ENCODE measurements at regions not wholly inside any gene's neighbourhood (a gene's known extent, or its start where the extent isn't known, plus 50 kb on each side); places are given as distances from the start of the nearest gene placed in this dataset.

DNA sequence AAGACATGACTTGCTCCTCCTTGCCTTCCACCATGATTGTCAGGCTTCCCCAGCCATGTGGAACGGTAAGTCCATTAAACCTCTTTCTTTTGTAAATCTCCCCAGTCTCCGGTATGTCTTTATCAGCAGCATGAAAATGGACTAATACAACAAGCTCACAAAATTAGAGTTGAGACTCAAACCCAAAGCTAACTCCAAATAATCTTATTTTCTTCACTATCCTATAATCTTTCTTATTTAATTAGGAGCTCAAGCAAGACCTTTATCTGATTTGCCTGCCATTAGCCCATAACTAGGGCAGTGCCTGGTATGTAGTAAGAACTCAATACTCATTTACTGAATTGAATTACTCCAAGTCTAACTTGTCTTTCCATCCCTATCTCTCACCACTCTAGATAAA is 289.2 kb downstream of the SUCLG1 start:
- TF ChIP-seq, protein P1, sequence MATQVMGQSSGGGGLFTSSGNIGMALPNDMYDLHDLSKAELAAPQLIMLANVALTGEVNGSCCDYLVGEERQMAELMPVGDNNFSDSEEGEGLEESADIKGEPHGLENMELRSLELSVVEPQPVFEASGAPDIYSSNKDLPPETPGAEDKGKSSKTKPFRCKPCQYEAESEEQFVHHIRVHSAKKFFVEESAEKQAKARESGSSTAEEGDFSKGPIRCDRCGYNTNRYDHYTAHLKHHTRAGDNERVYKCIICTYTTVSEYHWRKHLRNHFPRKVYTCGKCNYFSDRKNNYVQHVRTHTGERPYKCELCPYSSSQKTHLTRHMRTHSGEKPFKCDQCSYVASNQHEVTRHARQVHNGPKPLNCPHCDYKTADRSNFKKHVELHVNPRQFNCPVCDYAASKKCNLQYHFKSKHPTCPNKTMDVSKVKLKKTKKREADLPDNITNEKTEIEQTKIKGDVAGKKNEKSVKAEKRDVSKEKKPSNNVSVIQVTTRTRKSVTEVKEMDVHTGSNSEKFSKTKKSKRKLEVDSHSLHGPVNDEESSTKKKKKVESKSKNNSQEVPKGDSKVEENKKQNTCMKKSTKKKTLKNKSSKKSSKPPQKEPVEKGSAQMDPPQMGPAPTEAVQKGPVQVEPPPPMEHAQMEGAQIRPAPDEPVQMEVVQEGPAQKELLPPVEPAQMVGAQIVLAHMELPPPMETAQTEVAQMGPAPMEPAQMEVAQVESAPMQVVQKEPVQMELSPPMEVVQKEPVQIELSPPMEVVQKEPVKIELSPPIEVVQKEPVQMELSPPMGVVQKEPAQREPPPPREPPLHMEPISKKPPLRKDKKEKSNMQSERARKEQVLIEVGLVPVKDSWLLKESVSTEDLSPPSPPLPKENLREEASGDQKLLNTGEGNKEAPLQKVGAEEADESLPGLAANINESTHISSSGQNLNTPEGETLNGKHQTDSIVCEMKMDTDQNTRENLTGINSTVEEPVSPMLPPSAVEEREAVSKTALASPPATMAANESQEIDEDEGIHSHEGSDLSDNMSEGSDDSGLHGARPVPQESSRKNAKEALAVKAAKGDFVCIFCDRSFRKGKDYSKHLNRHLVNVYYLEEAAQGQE (tag by site-specific recombination; IDR thresholded peaks at IDR 0.05), result no peak
- TF ChIP-seq, protein P2, sequence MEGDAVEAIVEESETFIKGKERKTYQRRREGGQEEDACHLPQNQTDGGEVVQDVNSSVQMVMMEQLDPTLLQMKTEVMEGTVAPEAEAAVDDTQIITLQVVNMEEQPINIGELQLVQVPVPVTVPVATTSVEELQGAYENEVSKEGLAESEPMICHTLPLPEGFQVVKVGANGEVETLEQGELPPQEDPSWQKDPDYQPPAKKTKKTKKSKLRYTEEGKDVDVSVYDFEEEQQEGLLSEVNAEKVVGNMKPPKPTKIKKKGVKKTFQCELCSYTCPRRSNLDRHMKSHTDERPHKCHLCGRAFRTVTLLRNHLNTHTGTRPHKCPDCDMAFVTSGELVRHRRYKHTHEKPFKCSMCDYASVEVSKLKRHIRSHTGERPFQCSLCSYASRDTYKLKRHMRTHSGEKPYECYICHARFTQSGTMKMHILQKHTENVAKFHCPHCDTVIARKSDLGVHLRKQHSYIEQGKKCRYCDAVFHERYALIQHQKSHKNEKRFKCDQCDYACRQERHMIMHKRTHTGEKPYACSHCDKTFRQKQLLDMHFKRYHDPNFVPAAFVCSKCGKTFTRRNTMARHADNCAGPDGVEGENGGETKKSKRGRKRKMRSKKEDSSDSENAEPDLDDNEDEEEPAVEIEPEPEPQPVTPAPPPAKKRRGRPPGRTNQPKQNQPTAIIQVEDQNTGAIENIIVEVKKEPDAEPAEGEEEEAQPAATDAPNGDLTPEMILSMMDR (tag by site-specific recombination; IDR thresholded peaks at IDR 0.05), result no peak
- TF ChIP-seq ZNF24 (tag by site-specific recombination; IDR thresholded peaks at IDR 0.05) (no peak), ZNF776 (tag by site-specific recombination; IDR thresholded peaks at IDR 0.05; ENCODE audit: borderline replicate concordance) (no peak), ZNF433 (tag by site-specific recombination; IDR thresholded peaks at IDR 0.05; ENCODE audit: low read depth) (no peak), ZNF324 (tag by site-specific recombination; IDR thresholded peaks at IDR 0.05) (no peak), ZNF777 (tag by site-specific recombination; IDR thresholded peaks at IDR 0.05; ENCODE audit: borderline replicate concordance) (no peak), ZSCAN30 (tag by site-specific recombination; IDR thresholded peaks at IDR 0.05) (no peak)
- TF ChIP-seq, protein P3, sequence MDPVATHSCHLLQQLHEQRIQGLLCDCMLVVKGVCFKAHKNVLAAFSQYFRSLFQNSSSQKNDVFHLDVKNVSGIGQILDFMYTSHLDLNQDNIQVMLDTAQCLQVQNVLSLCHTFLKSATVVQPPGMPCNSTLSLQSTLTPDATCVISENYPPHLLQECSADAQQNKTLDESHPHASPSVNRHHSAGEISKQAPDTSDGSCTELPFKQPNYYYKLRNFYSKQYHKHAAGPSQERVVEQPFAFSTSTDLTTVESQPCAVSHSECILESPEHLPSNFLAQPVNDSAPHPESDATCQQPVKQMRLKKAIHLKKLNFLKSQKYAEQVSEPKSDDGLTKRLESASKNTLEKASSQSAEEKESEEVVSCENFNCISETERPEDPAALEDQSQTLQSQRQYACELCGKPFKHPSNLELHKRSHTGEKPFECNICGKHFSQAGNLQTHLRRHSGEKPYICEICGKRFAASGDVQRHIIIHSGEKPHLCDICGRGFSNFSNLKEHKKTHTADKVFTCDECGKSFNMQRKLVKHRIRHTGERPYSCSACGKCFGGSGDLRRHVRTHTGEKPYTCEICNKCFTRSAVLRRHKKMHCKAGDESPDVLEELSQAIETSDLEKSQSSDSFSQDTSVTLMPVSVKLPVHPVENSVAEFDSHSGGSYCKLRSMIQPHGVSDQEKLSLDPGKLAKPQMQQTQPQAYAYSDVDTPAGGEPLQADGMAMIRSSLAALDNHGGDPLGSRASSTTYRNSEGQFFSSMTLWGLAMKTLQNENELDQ (tag by site-specific recombination; IDR thresholded peaks at IDR 0.05; ENCODE audit: low read depth), result no peak

All from HEK293 (cell line).